NT2/D1 (cell line): ENCODE measurements at regions not wholly inside any gene's neighbourhood (a gene's known extent, or its start where the extent isn't known, plus 50 kb on each side); places are given as distances from the start of the nearest gene placed in this dataset.

Experiments
- YY1 ChIP-seq: IDR thresholded peaks from 2 replicates; pipeline ENCODE4 v1.6.1; 2011; ENCODE audit not compliant: insufficient read length, insufficient read depth
- ZNF274 ChIP-seq: IDR thresholded peaks from 2 replicates; pipeline ENCODE4 v1.6.1; 2011; ENCODE audit warnings: mild to moderate bottlenecking, low read depth, low read length

- TF ChIP-seq ZNF274: no peak
- no peak for TF ChIP-seq YY1
These were observed 76.1 kb upstream of the MC4R start for GRCh38 chr18:60448487-60449267.
